ENCODE measurements at regions not wholly inside any gene's neighbourhood (a gene's known extent, or its start where the extent isn't known, plus 50 kb on each side); places are given as distances from the start of the nearest gene placed in this dataset.

DNA sequence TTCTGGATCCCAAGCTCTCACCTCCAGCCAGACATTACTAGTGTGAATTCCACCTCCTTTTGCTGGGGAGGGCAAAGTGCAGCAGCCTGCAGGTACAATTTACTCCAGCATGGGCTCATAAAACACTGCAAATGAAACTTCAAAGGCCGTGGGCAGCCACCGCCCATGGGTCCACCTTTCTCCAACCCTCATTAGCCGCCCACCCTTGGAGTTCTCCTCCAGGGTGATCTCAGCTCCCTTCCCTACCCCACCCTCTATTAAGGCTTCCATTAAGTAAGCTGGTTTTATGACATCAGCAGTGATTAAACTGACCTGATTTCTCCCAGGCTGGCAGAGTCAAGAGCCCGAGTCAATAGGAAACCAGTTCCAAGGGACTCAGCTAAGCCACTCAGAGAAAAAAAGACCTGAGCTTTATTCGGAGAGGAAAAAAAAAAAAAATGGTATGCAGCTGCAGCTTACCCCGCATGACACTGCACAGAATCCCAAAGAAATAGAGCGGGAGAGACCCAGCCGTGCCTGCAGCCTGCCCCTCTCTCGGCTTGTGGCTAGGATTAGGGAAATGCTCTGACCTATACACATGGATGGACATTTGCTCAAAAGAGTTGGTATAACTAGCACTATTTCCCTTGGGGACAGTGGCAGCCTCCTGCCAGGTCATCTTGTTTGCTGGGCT lies 319.6 kb downstream of the PTTG2 start:
- TF ChIP-seq, protein P1, sequence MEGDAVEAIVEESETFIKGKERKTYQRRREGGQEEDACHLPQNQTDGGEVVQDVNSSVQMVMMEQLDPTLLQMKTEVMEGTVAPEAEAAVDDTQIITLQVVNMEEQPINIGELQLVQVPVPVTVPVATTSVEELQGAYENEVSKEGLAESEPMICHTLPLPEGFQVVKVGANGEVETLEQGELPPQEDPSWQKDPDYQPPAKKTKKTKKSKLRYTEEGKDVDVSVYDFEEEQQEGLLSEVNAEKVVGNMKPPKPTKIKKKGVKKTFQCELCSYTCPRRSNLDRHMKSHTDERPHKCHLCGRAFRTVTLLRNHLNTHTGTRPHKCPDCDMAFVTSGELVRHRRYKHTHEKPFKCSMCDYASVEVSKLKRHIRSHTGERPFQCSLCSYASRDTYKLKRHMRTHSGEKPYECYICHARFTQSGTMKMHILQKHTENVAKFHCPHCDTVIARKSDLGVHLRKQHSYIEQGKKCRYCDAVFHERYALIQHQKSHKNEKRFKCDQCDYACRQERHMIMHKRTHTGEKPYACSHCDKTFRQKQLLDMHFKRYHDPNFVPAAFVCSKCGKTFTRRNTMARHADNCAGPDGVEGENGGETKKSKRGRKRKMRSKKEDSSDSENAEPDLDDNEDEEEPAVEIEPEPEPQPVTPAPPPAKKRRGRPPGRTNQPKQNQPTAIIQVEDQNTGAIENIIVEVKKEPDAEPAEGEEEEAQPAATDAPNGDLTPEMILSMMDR (IDR thresholded peaks at IDR 0.05; ENCODE audit: insufficient read depth, low read length): no peak
- TF ChIP-seq GABPA (IDR thresholded peaks at IDR 0.05; ENCODE audit: low read depth): no peak
- no peak for TF ChIP-seq POLR2AphosphoS5 (IDR thresholded peaks at IDR 0.05; ENCODE audit: low read depth)
- TF ChIP-seq, protein P2, sequence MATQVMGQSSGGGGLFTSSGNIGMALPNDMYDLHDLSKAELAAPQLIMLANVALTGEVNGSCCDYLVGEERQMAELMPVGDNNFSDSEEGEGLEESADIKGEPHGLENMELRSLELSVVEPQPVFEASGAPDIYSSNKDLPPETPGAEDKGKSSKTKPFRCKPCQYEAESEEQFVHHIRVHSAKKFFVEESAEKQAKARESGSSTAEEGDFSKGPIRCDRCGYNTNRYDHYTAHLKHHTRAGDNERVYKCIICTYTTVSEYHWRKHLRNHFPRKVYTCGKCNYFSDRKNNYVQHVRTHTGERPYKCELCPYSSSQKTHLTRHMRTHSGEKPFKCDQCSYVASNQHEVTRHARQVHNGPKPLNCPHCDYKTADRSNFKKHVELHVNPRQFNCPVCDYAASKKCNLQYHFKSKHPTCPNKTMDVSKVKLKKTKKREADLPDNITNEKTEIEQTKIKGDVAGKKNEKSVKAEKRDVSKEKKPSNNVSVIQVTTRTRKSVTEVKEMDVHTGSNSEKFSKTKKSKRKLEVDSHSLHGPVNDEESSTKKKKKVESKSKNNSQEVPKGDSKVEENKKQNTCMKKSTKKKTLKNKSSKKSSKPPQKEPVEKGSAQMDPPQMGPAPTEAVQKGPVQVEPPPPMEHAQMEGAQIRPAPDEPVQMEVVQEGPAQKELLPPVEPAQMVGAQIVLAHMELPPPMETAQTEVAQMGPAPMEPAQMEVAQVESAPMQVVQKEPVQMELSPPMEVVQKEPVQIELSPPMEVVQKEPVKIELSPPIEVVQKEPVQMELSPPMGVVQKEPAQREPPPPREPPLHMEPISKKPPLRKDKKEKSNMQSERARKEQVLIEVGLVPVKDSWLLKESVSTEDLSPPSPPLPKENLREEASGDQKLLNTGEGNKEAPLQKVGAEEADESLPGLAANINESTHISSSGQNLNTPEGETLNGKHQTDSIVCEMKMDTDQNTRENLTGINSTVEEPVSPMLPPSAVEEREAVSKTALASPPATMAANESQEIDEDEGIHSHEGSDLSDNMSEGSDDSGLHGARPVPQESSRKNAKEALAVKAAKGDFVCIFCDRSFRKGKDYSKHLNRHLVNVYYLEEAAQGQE (IDR thresholded peaks at IDR 0.05; ENCODE audit: insufficient replicate concordance, low read depth): no peak
- TF ChIP-seq SPI1 (IDR thresholded peaks at IDR 0.05; ENCODE audit: borderline replicate concordance, low read depth): no peak

Data from HL-60 (cell line).